ENCODE measurements at regions not wholly inside any gene's neighbourhood (a gene's known extent, or its start where the extent isn't known, plus 50 kb on each side); places are given as distances from the start of the nearest gene placed in this dataset.

- DNase-seq: no peak
These were observed 85.9 kb upstream of the IGF1R start for GRCh38 chr15:98562331-98562937.

- no peak for DNase-seq
These were observed 82.8 kb upstream of the IGF1R start for GRCh38 chr15:98565566-98565965.

- DNase-seq: no peak
These were observed 80.4 kb upstream of the IGF1R start for GRCh38 chr15:98567951-98568350.

DNA sequence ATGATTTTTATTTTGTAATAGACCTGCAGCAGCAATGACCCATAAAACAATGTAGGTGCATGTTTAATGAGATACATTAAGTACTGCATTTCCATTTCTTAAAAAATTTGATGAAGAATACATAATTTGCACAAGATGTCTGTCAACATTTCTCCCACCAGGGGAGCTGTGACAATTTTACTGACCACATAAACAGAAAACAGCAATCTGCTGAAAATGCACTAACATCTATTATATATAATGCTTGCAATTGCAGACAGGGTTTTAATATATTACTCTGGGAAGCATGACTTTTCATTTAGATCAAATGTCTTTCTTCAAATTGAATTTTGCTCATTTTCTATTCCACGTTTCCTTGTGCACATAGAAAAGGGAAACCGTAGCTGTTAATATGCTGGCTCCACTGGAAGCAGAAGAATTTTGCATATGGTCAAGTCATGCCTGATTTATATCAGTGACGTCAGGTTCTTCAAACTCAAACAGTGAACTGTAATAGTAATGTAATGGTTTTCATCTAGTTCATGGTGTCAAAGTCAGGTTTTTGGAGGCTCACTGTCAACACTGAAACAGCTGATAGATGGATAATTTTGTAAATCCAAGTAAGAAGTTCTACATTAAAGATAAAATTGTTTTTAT, 79.8 kb upstream of the IGF1R start:
- no peak for DNase-seq

DNA sequence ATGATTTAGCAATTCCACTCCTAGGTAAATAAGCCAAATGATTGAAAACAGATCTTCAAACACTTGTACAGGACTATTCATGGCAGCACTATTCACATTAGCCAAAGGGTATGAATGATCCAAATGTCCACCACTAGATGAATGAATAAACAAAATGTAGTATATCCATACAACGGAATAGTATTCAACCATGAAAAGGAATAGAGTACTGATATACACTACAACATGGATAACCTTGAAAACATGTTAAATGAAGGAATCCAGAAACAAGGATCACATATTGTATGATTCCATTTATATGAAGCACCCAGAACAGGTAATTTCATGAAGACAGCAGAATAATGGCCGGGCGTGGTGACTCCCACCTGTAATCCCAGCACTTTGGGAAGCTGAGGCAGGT, 78.2 kb upstream of the IGF1R start:
- no peak for DNase-seq

- no peak for DNase-seq
These were observed 67.8 kb upstream of the IGF1R start for GRCh38 chr15:98580572-98580971.

- no peak for DNase-seq
These were observed 66.6 kb upstream of the IGF1R start for GRCh38 chr15:98581715-98582114.

- DNase-seq: no peak
These were observed 65.3 kb upstream of the IGF1R start for GRCh38 chr15:98582900-98583554.

- no peak for DNase-seq
These were observed 64.4 kb upstream of the IGF1R start for GRCh38 chr15:98583771-98584430.

- no peak for DNase-seq
These were observed 62.3 kb upstream of the IGF1R start for GRCh38 chr15:98586066-98586465.

DNA sequence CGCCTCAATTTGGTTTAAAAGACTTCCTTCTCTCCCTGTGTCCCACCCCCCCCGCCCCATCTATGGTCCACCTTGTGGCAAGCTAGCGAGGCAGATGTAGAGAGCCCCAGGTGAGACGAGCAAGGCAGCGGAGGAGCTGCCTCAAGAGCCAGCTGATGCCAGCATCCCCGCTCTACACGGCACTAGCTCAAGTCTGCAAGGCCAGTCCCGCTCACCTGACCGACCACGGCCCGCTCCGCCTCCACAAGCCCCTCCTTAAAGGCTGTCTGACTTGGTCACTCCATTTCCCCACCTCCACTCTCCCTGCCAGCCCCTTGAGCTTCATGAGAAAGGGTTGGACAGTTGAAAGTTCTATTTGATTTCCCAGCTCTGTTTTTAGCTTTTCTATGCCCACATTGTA, 56.2 kb upstream of the IGF1R start:
- no peak for DNase-seq

- DNase-seq: no peak
These were observed 52.2 kb upstream of the IGF1R start for GRCh38 chr15:98596131-98596530.

DNA sequence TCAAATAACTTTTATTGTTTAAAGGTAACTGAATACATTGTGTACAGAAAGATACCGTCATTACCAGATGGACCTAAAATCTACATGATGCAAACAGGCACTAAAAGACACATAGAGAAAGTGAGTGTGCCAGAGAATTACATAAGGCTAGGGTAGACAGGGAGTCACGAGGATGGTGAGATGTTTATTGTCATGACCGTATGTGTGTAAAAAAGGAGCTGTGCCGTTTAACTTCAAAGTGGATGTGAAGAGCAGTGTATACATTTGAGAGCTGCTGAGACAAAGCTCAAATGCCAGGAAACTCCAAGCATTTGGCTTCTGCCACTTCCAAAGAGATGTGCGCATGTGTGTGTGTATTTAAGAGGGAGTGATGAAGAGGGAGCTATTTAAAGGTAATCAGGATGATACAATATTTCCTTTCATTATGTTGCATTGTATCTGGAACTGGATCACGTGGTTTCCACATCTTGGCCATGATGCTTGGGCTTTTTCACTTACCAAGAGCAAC, 51.4 kb upstream of the IGF1R start:
- no peak for DNase-seq

- no peak for DNase-seq
These were observed 50.7 kb upstream of the IGF1R start for GRCh38 chr15:98597666-98598065.
